ENCODE measurements at regions not wholly inside any gene's neighbourhood (a gene's known extent, or its start where the extent isn't known, plus 50 kb on each side); places are given as distances from the start of the nearest gene placed in this dataset.
"Not testable (repeated sequence)": the region's sequence is repeated elsewhere in the genome, so short reads cannot be mapped to it uniquely, and the experiment has no call there.

GRCh38 chr3:75502769-75503756, 161.1 kb upstream of the FRG2C start:
- TF ChIP-seq, protein P1, sequence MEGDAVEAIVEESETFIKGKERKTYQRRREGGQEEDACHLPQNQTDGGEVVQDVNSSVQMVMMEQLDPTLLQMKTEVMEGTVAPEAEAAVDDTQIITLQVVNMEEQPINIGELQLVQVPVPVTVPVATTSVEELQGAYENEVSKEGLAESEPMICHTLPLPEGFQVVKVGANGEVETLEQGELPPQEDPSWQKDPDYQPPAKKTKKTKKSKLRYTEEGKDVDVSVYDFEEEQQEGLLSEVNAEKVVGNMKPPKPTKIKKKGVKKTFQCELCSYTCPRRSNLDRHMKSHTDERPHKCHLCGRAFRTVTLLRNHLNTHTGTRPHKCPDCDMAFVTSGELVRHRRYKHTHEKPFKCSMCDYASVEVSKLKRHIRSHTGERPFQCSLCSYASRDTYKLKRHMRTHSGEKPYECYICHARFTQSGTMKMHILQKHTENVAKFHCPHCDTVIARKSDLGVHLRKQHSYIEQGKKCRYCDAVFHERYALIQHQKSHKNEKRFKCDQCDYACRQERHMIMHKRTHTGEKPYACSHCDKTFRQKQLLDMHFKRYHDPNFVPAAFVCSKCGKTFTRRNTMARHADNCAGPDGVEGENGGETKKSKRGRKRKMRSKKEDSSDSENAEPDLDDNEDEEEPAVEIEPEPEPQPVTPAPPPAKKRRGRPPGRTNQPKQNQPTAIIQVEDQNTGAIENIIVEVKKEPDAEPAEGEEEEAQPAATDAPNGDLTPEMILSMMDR (IDR thresholded peaks at IDR 0.05) = not testable (repeated sequence)
- not testable (repeated sequence) for TF ChIP-seq POLR2A (IDR thresholded peaks at IDR 0.05)

Measured in esophagus squamous epithelium (tissue), 4 donors.